ENCODE measurements at regions not wholly inside any gene's neighbourhood (a gene's known extent, or its start where the extent isn't known, plus 50 kb on each side); places are given as distances from the start of the nearest gene placed in this dataset.

DNA sequence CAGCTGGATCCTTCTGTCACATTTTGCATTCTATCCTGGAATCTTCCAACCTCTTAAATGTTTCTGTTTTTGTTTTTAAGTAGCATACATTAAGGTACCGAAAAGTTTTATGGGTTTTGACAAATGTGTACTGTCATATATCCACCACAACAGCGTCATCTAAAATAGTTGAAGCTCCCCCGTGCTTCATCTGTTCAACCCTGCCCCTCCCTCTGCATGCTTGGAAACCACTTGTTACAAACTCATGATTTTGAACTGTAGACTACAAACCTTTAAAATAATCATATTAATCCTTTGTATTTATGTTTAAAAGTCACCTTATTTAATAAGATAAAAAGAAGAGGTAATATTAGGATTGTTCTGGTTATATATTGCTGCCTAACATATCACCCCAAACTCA, 182.8 kb upstream of the SMIM30 start:
- TF ChIP-seq, protein P1, sequence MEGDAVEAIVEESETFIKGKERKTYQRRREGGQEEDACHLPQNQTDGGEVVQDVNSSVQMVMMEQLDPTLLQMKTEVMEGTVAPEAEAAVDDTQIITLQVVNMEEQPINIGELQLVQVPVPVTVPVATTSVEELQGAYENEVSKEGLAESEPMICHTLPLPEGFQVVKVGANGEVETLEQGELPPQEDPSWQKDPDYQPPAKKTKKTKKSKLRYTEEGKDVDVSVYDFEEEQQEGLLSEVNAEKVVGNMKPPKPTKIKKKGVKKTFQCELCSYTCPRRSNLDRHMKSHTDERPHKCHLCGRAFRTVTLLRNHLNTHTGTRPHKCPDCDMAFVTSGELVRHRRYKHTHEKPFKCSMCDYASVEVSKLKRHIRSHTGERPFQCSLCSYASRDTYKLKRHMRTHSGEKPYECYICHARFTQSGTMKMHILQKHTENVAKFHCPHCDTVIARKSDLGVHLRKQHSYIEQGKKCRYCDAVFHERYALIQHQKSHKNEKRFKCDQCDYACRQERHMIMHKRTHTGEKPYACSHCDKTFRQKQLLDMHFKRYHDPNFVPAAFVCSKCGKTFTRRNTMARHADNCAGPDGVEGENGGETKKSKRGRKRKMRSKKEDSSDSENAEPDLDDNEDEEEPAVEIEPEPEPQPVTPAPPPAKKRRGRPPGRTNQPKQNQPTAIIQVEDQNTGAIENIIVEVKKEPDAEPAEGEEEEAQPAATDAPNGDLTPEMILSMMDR (IDR thresholded peaks at IDR 0.05): no peak
- intact Hi-C loops (cut with DNase I): no loop called here
- Histone ChIP-seq H3K27ac (no peak overlapping the region), H3K4me3 (no peak overlapping the region), H3K27me3 (no peaks in the 10 kb centered on the region), H3K36me3 (no peaks in the 10 kb centered on the region), H3K9ac (ENCODE audit: low read depth in 2 of 2, low read length in 2 of 2) (no peak overlapping the region), H3K9me3 (no peaks in the 10 kb centered on the region), H3K4me1 (no peaks in the 10 kb centered on the region)
- no peak for DNase-seq

DNA sequence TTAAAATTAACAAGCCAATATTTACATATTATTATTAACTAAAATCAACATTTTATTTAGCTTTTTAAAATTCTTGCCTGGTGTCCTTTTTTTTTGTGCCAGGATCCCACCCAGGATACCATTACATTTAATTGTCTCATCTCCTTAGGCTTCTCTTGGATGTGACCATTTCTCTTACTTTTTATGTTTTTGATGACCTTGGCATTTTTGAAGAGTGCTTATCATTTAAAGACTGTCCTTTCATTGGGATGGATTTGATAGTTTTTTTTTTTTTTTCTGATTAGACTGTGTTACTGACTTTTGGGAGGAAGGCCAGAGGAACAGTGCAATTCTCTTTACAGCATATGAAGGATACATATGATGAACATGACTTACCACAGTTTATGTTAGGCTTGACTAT, 181.4 kb upstream of the SMIM30 start:
- no peak overlapping the region for H3K4me3 ChIP-seq
- H3K4me1 ChIP-seq: no peaks in the 10 kb centered on the region
- H3K9ac ChIP-seq (ENCODE audit: low read depth in 2 of 2, low read length in 2 of 2): no peak overlapping the region
- H3K27ac ChIP-seq: no peak overlapping the region
- no peaks in the 10 kb centered on the region for H3K9me3 ChIP-seq
- TF ChIP-seq, protein P1 (IDR thresholded peaks at IDR 0.05): no peak
- no peak for DNase-seq
- intact Hi-C loops (cut with DNase I): no loop called here
- H3K27me3 ChIP-seq: no peaks in the 10 kb centered on the region
- no peaks in the 10 kb centered on the region for H3K36me3 ChIP-seq

DNA sequence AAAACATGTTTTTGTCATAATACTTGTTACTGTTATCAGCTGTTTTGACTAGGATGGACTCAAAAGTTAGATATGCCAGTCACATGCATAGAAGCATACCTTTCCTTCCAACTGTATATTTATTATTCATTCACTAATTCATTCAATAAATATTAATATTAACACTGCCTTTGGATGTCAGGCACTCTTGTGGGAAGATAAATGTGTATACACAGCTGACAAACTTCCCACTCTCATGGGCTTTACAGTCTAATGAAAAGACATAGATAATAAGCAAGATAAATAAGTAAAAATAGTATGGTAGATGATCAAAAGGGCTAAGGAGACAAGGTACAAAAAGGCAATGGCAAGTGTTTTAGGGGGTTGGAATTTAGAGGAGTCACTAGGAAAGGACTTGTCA, 180.1 kb upstream of the SMIM30 start:
- H3K27me3 ChIP-seq: no peaks in the 10 kb centered on the region

DNA sequence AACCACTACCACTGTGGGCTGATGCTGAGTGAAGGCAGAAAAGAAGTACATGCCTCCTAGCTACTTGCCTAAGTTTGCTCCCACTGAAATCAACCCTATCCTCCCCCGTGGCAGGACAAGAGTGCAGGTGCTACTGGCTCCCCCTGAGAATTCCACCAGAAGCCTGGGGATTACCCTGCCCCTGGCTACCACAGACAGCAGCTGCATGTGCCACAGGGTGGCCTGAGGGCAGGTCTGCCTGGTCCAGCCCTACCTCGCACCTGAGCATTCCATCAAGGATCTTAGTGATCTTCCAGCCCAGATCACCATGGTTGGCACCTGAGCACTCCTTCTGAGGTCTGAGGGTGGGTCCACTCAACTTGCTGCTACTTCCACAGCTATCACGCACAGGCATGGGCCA, 176.4 kb upstream of the SMIM30 start:
- no peaks in the 10 kb centered on the region for H3K9me3 ChIP-seq
- H3K27me3 ChIP-seq: no peaks in the 10 kb centered on the region
- DNase-seq: no peak
- intact Hi-C loops (cut with DNase I): no loop called here
- TF ChIP-seq, protein P1 (IDR thresholded peaks at IDR 0.05): no peak
- H3K4me3 ChIP-seq: no peak overlapping the region
- no peaks in the 10 kb centered on the region for H3K36me3 ChIP-seq
- H3K27ac ChIP-seq: no peak overlapping the region
- H3K4me1 ChIP-seq: no peaks in the 10 kb centered on the region
- H3K9ac ChIP-seq (ENCODE audit: low read depth in 2 of 2, low read length in 2 of 2): no peak overlapping the region

More for the DNA sequence above, 180.1 kb upstream of the SMIM30 start:
- Histone ChIP-seq H3K9me3 (no peaks in the 10 kb centered on the region), H3K4me3 (no peak overlapping the region), H3K27ac (no peak overlapping the region), H3K36me3 (no peaks in the 10 kb centered on the region), H3K4me1 (no peaks in the 10 kb centered on the region), H3K9ac (ENCODE audit: low read depth in 2 of 2, low read length in 2 of 2) (no peak overlapping the region)
- no peak for DNase-seq
- TF ChIP-seq, protein P1 (IDR thresholded peaks at IDR 0.05): no peak
- intact Hi-C loops (cut with DNase I): no loop called here

DNA sequence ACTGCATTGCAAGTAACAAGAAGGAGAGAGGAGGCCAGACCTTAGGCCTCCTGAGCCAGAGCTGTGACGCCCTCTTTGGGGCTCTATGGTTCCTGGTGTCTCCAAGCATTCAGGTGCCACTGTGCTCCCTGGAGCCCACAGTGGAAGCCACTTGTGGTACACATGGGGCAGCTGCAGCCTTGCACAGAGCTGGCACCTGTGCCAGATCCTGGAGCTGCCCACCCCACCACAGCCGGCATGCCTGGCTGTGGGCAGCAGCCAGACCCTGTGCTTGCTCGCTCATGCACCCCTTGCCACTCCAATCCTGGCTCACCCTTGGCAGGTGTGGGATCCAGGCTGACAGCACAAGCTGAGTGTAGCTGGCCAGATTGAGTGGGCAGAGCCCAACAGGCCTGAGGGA, 173.8 kb upstream of the SMIM30 start:
- no peaks in the 10 kb centered on the region for H3K9me3 ChIP-seq
- no peak overlapping the region for H3K4me3 ChIP-seq
- no peaks in the 10 kb centered on the region for H3K4me1 ChIP-seq
- H3K36me3 ChIP-seq: no peaks in the 10 kb centered on the region
- intact Hi-C loops (cut with DNase I): no loop called here
- H3K27ac ChIP-seq: no peak overlapping the region
- TF ChIP-seq, protein P1 (IDR thresholded peaks at IDR 0.05): no peak
- no peaks in the 10 kb centered on the region for H3K27me3 ChIP-seq
- no peak overlapping the region for H3K9ac ChIP-seq (ENCODE audit: low read depth in 2 of 2, low read length in 2 of 2)
- DNase-seq: no peak

DNA sequence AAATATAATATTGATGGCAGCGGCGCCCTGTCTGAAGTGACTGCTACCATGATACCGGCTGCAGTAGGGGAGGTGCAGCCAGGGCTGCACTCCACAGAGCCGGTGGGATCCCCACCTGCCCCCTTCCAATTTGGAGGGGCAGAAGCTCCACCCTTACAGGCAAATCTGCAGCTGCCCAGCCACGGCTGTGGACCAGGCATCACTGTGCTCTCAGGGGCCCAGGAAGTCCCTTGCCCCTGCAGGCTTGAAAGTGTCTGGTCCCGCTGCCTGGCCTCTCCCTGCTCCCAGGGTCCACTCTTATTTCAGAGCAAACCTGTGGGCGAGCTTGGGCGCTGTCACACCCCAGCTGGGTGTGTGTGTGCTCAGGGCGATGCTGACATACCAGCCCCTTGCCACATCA, 172.7 kb upstream of the SMIM30 start:
- no peaks in the 10 kb centered on the region for H3K4me1 ChIP-seq
- no peak for DNase-seq
- H3K4me3 ChIP-seq: no peak overlapping the region
- no peaks in the 10 kb centered on the region for H3K36me3 ChIP-seq
- no peaks in the 10 kb centered on the region for H3K27me3 ChIP-seq
- H3K27ac ChIP-seq: no peak overlapping the region
- intact Hi-C loops (cut with DNase I): no loop called here
- TF ChIP-seq, protein P1 (IDR thresholded peaks at IDR 0.05): no peak
- H3K9me3 ChIP-seq: no peaks in the 10 kb centered on the region
- no peak overlapping the region for H3K9ac ChIP-seq (ENCODE audit: low read depth in 2 of 2, low read length in 2 of 2)
